ENCODE measurements at regions not wholly inside any gene's neighbourhood (a gene's known extent, or its start where the extent isn't known, plus 50 kb on each side); places are given as distances from the start of the nearest gene placed in this dataset.

DNA sequence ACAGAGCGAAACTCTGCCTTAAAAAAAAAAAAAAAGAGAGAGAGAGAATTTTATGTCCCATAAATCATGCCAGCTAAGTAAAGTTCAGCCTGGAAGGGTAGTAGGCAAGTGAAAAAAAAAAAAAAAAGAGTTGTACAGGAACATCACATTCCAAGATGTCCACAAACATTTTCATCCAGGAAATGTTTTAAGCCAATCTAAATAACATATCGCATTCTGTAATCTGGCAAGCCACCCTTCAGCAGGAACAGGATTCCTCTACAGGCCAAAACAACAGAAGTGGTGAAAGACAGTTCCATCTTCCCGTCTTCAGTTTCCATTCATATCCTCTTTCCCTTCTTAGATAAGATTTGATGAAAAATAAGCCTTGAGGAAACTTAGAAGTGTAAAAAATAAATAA lies 1108.1 kb upstream of the DDX18 start:
- no peak for DNase-seq (ENCODE audit: low read depth)
- H3K4me3 ChIP-seq (ENCODE audit: low read depth, low read length), result no peak overlapping the region
- H3K36me3 ChIP-seq (ENCODE audit: control insufficient read depth, insufficient read depth, low read length), result no peaks in the 10 kb centered on the region
- ChIA-PET CTCF (no interaction called here), POLR2A (no interaction called here)
- H3K27me3 ChIP-seq (ENCODE audit: control insufficient read depth, insufficient read depth, low read length), result no peaks in the 10 kb centered on the region
- TF ChIP-seq, protein P1, sequence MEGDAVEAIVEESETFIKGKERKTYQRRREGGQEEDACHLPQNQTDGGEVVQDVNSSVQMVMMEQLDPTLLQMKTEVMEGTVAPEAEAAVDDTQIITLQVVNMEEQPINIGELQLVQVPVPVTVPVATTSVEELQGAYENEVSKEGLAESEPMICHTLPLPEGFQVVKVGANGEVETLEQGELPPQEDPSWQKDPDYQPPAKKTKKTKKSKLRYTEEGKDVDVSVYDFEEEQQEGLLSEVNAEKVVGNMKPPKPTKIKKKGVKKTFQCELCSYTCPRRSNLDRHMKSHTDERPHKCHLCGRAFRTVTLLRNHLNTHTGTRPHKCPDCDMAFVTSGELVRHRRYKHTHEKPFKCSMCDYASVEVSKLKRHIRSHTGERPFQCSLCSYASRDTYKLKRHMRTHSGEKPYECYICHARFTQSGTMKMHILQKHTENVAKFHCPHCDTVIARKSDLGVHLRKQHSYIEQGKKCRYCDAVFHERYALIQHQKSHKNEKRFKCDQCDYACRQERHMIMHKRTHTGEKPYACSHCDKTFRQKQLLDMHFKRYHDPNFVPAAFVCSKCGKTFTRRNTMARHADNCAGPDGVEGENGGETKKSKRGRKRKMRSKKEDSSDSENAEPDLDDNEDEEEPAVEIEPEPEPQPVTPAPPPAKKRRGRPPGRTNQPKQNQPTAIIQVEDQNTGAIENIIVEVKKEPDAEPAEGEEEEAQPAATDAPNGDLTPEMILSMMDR (IDR thresholded peaks at IDR 0.05; ENCODE audit: insufficient read depth, low read depth, low read length), result no peak

- no peaks in the 10 kb centered on the region for H3K27me3 ChIP-seq (ENCODE audit: control insufficient read depth, insufficient read depth, low read length)
- H3K36me3 ChIP-seq (ENCODE audit: control insufficient read depth, insufficient read depth, low read length), result no peaks in the 10 kb centered on the region
- H3K4me3 ChIP-seq (ENCODE audit: low read depth, low read length), result no peak overlapping the region
- POLR2A ChIA-PET, result no interaction called here
- TF ChIP-seq, protein P1 (IDR thresholded peaks at IDR 0.05; ENCODE audit: insufficient read depth, low read depth, low read length), result no peak
- no peak for DNase-seq (ENCODE audit: low read depth)
- CTCF ChIA-PET, result no interaction called here
Measured at GRCh38 chr2:116716038-116716437, 1098.5 kb upstream of the DDX18 start.

DNA sequence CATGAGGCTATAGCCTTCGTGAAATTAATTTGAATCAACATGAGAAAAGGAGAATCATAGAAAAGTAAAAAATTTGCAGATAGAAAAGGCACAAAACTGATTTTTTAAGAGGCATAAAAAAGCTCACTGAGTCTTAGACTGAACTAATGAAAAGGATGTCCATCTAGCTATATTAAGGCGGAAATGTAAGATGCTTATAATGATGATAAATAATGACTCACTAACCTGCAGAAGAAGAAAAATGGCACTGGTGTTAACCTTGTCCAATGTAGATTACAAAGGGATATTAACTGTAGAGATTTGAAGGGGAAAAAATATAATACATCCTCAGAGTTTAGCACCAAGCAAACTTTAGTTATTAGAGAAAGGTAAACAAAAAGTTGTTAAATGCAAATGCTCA lies 1098.0 kb upstream of the DDX18 start:
- Histone ChIP-seq H3K36me3 (ENCODE audit: control insufficient read depth, insufficient read depth, low read length) (no peaks in the 10 kb centered on the region), H3K4me3 (ENCODE audit: low read depth, low read length) (no peak overlapping the region), H3K27me3 (ENCODE audit: control insufficient read depth, insufficient read depth, low read length) (no peaks in the 10 kb centered on the region)
- POLR2A ChIA-PET, result no interaction called here
- CTCF ChIA-PET, result no interaction called here
- TF ChIP-seq, protein P1 (IDR thresholded peaks at IDR 0.05; ENCODE audit: insufficient read depth, low read depth, low read length), result no peak
- DNase-seq (ENCODE audit: low read depth), result no peak

- Histone ChIP-seq H3K36me3 (ENCODE audit: control insufficient read depth, insufficient read depth, low read length) (no peaks in the 10 kb centered on the region), H3K4me3 (ENCODE audit: low read depth, low read length) (no peak overlapping the region), H3K27me3 (ENCODE audit: control insufficient read depth, insufficient read depth, low read length) (no peaks in the 10 kb centered on the region)
- DNase-seq (ENCODE audit: low read depth), result no peak
- ChIA-PET CTCF (no interaction called here), POLR2A (no interaction called here)
- TF ChIP-seq, protein P1 (IDR thresholded peaks at IDR 0.05; ENCODE audit: insufficient read depth, low read depth, low read length), result no peak
Measured at GRCh38 chr2:116717832-116718231, 1096.7 kb upstream of the DDX18 start.

- POLR2A ChIA-PET, result no interaction called here
- TF ChIP-seq, protein P1 (IDR thresholded peaks at IDR 0.05; ENCODE audit: insufficient read depth, low read depth, low read length), result no peak
- Histone ChIP-seq H3K36me3 (ENCODE audit: control insufficient read depth, insufficient read depth, low read length) (no peaks in the 10 kb centered on the region), H3K4me3 (ENCODE audit: low read depth, low read length) (no peak overlapping the region), H3K27me3 (ENCODE audit: control insufficient read depth, insufficient read depth, low read length) (no peaks in the 10 kb centered on the region)
- CTCF ChIA-PET, result no interaction called here
- DNase-seq (ENCODE audit: low read depth), result no peak
Measured at GRCh38 chr2:116718451-116718850, 1096.0 kb upstream of the DDX18 start.

All from BJ (cell line).